OCI-LY7 (cell line): ENCODE measurements at regions not wholly inside any gene's neighbourhood (a gene's known extent, or its start where the extent isn't known, plus 50 kb on each side); places are given as distances from the start of the nearest gene placed in this dataset.
"Not testable (repeated sequence)": the region's sequence is repeated elsewhere in the genome, so short reads cannot be mapped to it uniquely, and the experiment has no call there.

Experiments used
- BruUV-seq: library from RNA; stranded (reverse); fragments of 400-500 nt; replicated peaks from 2 replicates; lab custom pipeline; 2021; lab: Mats Ljungman, UMichigan
- CTCF ChIA-PET: fragments of 300-600 bp; sonication (Branson Sonifier 250); formaldehyde crosslinking; loops from one replicate; lab custom pipeline; 2022; ENCODE audit warnings: antibody characterized with exemption; ENCODE audit not compliant: unreplicated experiment; lab: Charles Lee
- POLR2A ChIA-PET: fragments of 300-600 bp; sonication (Branson Sonifier 250); formaldehyde crosslinking; loops from one replicate; lab custom pipeline; 2022; ENCODE audit warnings: antibody characterized with exemption; lab: Charles Lee
- DNase-seq: peaks from one replicate; pipeline ENCODE4 v3.0.0-alpha.2; 2015; ENCODE audit warnings: low spot score
- H2AFZ ChIP-seq: fragments of 200-600 bp; sonication (generic), shearing (Covaris generic); 2 replicates; pipeline ENCODE4 v1.6.1; 2014; ENCODE audit warnings: mild to moderate bottlenecking, antibody characterized with exemption, low read length, moderate library complexity
- H3K27ac ChIP-seq: fragments of 200-600 bp; sonication (generic); 2 replicates; pipeline ENCODE4 v1.5.1; 2014; ENCODE audit warnings: mixed run types, low read depth, mild to moderate bottlenecking, moderate library complexity, low read length, inconsistent platforms; ENCODE audit not compliant: poor library complexity, severe bottlenecking
- H3K36me3 ChIP-seq: fragments of 200-600 bp; sonication (generic); 2 replicates; pipeline ENCODE4 v1.6.1; 2014; ENCODE audit warnings: mild to moderate bottlenecking, antibody characterized with exemption, low read length, moderate library complexity, mixed read lengths; ENCODE audit not compliant: insufficient read depth
- H3K4me1 ChIP-seq: fragments of 200-600 bp; sonication (generic); 2 replicates; pipeline ENCODE4 v1.5.1; 2014; ENCODE audit warnings: mild to moderate bottlenecking, low read length; ENCODE audit not compliant: insufficient read depth, poor library complexity, severe bottlenecking
- H3K4me2 ChIP-seq: fragments of 200-600 bp; sonication (generic); 2 replicates; pipeline ENCODE4 v1.6.1; 2014; ENCODE audit warnings: mild to moderate bottlenecking, low read length
- H3K4me3 ChIP-seq: fragments of 200-600 bp; sonication (generic); 2 replicates; pipeline ENCODE4 v1.5.1; 2014; ENCODE audit warnings: mild to moderate bottlenecking, low read depth, low read length; ENCODE audit not compliant: poor library complexity, severe bottlenecking
- H3K79me2 ChIP-seq: fragments of 200-600 bp; sonication (generic); 2 replicates; pipeline ENCODE4 v1.6.1; 2016; ENCODE audit warnings: low read depth, mild to moderate bottlenecking, low read length, moderate library complexity, mixed read lengths; ENCODE audit not compliant: insufficient read depth
- H3K9me2 ChIP-seq: fragments of 200-600 bp; sonication (generic); 2 replicates; pipeline ENCODE4 v1.6.1; 2016; ENCODE audit warnings: mild to moderate bottlenecking, low read length, mixed read lengths; ENCODE audit not compliant: insufficient read depth
- H3K9me3 ChIP-seq: fragments of 200-600 bp; sonication (generic); 2 replicates; pipeline ENCODE4 v1.6.1; 2014; ENCODE audit warnings: mild to moderate bottlenecking, mixed run types, low read length, mixed read lengths
- H4K20me1 ChIP-seq: fragments of 200-600 bp; sonication (generic); 2 replicates; pipeline ENCODE4 v1.6.1; 2014; ENCODE audit warnings: mild to moderate bottlenecking, antibody characterized with exemption, low read length, moderate library complexity, mixed read lengths; ENCODE audit not compliant: insufficient read depth
- CTCF ChIP-seq: fragments of 200-600 bp; sonication (generic); conservative IDR thresholded peaks from 2 replicates; pipeline ENCODE4 v1.5.1; 2014; ENCODE audit warnings: mild to moderate bottlenecking, antibody characterized with exemption, low read length, moderate library complexity, mixed read lengths
- EZH2phosphoT487 ChIP-seq: fragments of 200-600 bp; sonication (generic); IDR thresholded peaks from 2 replicates; pipeline ENCODE4 v1.6.1; 2018; ENCODE audit warnings: low read depth, borderline replicate concordance, mild to moderate bottlenecking, mixed run types, antibody characterized with exemption, low read length, moderate library complexity, mixed read lengths
- intact Hi-C: fragments of 100-400 bp; cut with micrococcal nuclease; formaldehyde crosslinking; loops from one replicate; pipeline ENCODE4 v1.10.0; 2022; ENCODE audit not compliant: unreplicated experiment

- Histone ChIP-seq H3K9me3 (no peaks in the 10 kb centered on the region), H3K79me2 (no peaks in the 10 kb centered on the region), H3K27ac (no peak overlapping the region), H2AFZ (no peak overlapping the region), H3K4me3 (no peak overlapping the region), H3K4me1 (no peaks in the 10 kb centered on the region), H3K9me2 (no peaks in the 10 kb centered on the region), H4K20me1 (no peaks in the 10 kb centered on the region), H3K36me3 (no peaks in the 10 kb centered on the region), H3K4me2 (no peak overlapping the region)
- no peak for TF ChIP-seq CTCF
- no peak for TF ChIP-seq EZH2phosphoT487
- ChIA-PET POLR2A (no interaction called here), CTCF (no interaction called here)
- BruUV-seq: no TSS peak
- no peak for DNase-seq
- intact Hi-C loops: no loop called here
Measured at GRCh38 chr6:122268394-122268793, 131.1 kb upstream of the HSF2 start.

DNA sequence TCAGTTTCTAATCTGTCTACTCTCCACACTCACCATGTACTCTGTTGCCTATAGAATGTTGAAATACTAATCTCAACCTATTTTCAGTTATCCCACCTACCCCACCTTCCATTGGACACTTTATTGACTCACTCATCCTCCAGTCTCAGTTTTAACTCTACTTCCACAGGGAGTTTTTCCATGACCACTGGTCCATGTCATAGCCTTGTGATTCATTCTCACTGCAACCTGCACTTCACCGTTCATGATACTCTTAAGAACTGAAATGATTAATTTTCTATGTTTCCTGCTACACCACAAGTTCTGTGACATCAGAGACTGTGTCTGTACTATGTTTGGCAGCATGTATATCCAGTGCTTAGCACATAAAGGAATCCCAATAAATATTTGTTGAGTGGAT lies 122.8 kb upstream of the HSF2 start:
- no peaks in the 10 kb centered on the region for H3K9me3 ChIP-seq
- H3K4me3 ChIP-seq: no peak overlapping the region
- CTCF ChIA-PET: no interaction called here
- no peak overlapping the region for H3K4me2 ChIP-seq
- TF ChIP-seq EZH2phosphoT487: no peak
- TF ChIP-seq CTCF: no peak
- no peaks in the 10 kb centered on the region for H4K20me1 ChIP-seq
- no peaks in the 10 kb centered on the region for H3K36me3 ChIP-seq
- H2AFZ ChIP-seq: no peak overlapping the region
- H3K9me2 ChIP-seq: no peaks in the 10 kb centered on the region
- POLR2A ChIA-PET: interaction anchor here (0.7 kb wide), 1 partner anchor 60 kb away, joined by 3 read pairs; no protein-coding TSS in a partner anchor
- no peak overlapping the region for H3K27ac ChIP-seq
- intact Hi-C loops: no loop called here
- no TSS peak for BruUV-seq
- H3K79me2 ChIP-seq: no peaks in the 10 kb centered on the region
- no peaks in the 10 kb centered on the region for H3K4me1 ChIP-seq
- DNase-seq: no peak

GRCh38 chr6:122280105-122281021 lies 119.1 kb upstream of the HSF2 start:
- POLR2A ChIA-PET, BruUV-seq, H3K9me3 ChIP-seq, DNase-seq, H3K4me3 ChIP-seq, H4K20me1 ChIP-seq, H3K4me2 ChIP-seq, H3K9me2 ChIP-seq, H3K36me3 ChIP-seq, H3K4me1 ChIP-seq, H3K27ac ChIP-seq, H2AFZ ChIP-seq, intact Hi-C loops, H3K79me2 ChIP-seq: not testable (repeated sequence)
- CTCF ChIA-PET: interaction anchor here (0.7 kb wide), 1 partner anchor 9 kb away, joined by 3 read pairs; no protein-coding TSS in a partner anchor
